GM18511 (cell line): ENCODE measurements at regions not wholly inside any gene's neighbourhood (a gene's known extent, or its start where the extent isn't known, plus 50 kb on each side); places are given as distances from the start of the nearest gene placed in this dataset.

ENCODE experiments used
- ATAC-seq: cut with Tn5 transposase; IDR thresholded peaks from one replicate; pipeline ENCODE4 v1.9.1; 2021; ENCODE audit warnings: mild to moderate bottlenecking, moderate library complexity; ENCODE audit not compliant: unreplicated experiment

DNA sequence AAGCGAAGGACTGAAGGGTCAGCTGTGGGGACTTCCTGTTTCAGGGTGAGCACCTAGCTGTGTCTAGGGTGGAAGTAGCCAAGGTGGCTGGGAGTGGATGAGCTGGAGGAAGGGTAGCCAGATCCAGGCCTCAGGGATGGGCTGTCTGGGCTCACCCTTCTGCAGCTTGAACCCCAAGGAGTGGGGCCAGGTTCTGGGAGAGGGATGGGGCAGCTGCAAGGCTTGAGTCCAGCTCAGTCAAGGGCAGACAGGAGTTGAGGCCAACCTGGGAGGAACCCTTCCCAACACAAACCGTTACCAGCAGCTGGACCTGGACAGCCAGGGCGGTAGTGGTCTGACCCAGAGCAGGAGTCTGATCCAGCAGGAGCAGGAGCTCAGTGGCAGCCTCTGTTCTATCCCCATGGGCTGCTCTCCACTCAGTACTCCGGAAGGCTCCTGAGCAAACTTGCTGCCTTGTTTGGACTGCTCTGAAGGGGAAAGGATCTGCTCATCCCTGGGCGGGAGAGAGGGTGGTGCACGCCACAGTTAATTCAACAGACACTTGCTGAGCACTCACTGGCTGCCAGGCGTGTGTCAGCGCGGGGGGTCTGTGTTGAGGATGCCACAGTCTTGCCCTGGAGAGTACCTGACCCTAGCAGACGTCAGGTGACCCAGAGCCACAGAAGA, 53.8 kb upstream of the THY1 start:
- ATAC-seq = no peak

DNA sequence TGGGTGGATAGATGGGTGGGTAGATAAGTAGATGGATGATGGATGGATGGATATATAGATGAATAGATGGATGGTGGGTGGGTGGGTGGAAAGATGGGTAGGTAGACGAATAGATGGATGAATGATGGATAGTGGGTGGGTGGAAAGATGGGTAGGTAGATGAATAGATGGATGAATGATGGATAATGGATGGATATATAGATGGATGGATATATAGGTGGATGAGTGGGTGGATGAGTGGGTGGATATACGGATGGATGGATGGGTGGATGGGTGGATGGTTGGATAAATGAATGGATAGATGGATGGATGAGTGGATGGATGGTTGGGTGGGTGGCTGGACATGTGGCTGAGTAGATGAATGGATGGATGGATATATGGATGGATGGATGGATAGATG, 53.1 kb upstream of the THY1 start:
- ATAC-seq = no peak

DNA sequence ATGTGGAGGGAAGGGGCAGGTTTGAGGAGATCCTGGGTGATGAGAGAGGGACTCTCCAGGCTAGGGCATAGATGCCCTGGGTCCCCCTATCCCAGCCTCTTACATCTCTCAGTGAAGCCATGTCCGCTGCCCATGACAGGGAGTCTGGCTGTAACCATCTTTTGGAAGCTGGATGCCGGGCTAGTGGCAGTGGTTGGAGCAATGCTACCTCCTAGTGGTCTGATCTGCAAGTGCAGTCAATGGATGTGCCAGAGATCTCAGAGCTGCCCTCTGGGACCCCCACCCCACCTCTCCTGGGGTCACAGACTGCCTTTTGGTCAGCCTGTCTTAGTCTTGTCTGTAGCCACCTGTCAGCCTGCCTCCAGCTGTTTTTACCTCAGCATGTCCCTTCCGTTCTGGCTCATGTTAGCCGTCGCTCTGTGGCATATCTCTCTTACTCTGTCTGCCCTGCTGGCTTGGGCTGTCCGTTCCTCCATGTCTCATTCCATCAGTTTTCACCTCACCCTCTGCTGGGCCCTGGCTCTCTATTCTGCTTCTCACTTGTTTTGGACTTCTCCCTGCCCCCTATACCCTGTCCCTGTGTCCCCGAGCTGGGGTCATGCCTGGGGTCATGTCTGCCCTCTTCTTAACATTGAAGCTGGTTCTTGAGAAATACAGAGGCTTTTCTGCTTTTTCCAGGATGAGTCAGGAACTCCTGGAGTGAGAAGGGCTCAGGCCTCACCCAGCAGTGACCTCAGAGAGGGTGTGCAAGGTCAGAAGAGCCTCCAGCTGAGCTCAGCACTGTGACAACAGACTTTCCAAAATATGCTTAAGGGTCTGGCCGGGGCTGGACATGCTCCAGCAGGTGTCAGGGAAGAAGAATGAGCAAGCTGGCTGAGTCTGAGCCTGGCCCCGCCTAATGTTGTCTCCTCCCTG, 52.0 kb upstream of the THY1 start:
- ATAC-seq = no peak

DNA sequence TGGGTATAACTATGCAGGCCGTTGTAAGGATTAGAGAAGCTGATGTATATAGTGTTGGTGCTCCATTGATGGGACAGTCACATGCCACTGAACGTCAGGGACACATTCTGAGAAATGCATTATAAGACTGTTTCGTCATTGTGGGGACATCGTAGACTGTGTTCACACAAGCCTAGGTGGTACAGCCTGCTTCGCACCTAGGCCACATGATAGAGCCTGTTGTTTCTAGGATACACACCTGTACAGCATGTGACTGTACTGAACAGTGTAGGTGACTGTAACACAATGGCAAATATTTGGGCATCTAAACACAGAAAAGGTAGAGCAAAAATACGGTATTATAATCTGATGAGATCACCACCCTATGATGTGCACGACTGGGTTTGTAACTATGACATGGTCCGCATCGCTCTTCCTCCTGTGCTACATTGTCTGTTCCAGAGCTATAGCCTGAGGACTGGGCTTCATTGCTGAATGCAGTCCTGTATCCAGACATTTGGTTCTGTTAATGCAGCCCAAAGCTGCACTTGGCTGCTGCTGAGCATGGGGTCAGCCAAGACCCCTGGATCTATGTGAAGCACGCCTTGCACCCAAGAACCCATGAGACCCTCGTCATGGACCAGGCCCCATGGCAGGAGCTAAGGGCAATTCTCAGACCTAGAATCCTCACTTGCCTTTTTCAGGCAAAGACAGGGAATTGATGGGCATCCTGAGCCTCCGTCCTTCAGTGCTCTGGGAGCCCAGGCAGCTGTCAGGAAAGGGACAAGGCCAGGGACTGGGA, 51.1 kb upstream of the THY1 start:
- no peak for ATAC-seq

DNA sequence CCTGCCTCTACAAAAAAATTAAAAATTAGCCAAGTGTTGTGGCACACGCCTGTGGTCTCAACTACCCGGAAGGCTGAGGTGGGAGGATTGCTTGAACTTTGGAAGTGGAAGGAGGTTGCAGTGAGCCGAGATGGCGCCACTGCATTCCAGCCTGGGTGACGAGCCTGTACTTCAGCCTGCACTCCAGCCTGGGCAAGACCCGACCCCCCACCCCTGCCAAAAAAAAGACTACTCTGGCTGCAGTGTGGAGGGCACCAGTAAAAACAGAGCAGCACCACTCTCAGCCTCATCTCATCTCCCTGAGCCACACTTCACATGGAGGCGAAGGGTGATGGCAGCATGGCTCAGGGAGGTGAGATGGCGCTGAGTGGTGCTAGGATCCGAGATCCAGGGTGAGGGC, 50.3 kb upstream of the THY1 start:
- ATAC-seq = no peak

DNA sequence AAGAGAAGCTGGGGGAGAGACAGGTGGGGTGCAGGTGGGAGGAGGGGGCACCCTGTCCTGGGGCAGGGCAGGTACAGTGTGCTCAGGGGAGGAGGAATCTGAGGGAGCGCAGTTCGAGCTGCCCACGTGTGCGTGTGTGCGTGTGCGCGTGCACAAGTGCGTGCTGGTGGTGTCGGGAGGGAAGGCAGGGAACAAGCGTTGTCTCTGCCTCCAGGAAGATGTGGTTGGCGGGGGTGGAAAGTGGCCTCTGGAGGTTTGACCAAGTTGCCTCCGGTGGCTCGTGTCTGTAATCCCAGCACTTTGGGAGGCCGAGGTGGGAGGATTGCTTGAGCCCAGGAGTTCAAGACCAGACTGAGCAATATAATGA, 49.9 kb upstream of the THY1 start:
- no peak for ATAC-seq
